HG03159 (cell line): ENCODE measurements at regions not wholly inside any gene's neighbourhood (a gene's known extent, or its start where the extent isn't known, plus 50 kb on each side); places are given as distances from the start of the nearest gene placed in this dataset.
A peak's percentile ranks its signal among the peaks of the same experiment; 100 is the strongest.

Experiments used
- ATAC-seq: cut with Tn5 transposase; IDR thresholded peaks from one replicate; pipeline ENCODE4 v1.9.1; 2021; ENCODE audit warnings: mild to moderate bottlenecking, moderate library complexity; ENCODE audit not compliant: unreplicated experiment

- no peak for ATAC-seq
Observed at GRCh38 chr15:69652751-69653305, 200.2 kb downstream of the RPLP1 start.

GRCh38 chr15:69653306-69653705 lies 200.7 kb downstream of the RPLP1 start:
- no peak for ATAC-seq

DNA sequence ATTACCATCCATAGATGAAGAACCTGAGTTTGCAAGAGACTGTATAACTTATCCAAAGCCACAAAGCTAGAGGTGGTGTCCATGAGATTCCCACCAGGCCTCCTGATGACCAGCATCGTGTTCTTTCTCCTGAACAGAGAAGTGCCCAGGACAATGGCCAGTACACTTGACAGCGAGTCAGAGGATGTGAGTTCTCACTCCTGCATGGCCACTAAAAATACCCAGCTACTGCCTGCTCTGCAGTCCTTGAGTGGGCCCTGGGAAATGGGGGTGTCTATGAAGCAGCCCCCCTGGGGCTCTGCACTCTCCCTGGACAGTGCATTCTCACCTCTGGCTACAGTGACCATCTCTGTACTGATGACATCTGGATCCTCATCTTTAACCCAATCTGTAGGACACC lies 201.2 kb downstream of the RPLP1 start:
- no peak for ATAC-seq

DNA sequence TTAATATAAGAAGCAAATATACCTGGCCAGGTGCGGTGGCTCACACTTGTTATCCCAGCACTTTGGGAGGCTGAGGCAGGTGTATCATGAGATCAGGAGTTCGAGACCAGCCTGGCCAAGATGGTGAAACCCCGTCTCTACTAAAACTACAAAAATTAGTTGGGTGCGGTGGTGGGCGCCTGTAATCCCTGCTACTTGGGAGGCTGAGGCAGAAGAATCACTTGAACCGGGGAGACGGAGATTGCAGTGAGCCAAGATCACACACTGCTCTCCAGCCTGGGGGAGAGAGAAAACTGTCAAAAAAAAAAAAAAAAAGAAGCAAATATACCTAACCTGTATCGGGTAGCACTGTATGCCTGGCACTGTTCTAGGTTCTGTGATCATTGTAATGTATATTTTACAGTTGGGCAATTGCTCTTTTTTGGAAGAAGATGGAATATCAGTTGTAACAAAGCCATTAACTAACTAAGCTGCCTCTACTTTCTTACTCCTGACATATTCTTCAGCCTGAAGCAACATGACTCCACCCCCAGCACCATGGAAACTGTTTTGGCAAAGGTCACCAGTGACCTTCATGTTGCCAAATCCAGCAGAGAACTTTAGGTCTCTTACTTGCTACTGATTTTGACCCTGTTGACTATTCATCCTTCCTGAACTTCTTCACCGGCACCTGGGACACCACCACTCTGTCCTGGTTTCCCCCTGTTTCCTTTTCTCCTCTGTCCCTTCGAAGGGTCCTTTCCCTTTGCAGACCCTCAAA lies 203.8 kb downstream of the RPLP1 start:
- no peak for ATAC-seq

GRCh38 chr15:69657626-69658025 lies 205.0 kb downstream of the RPLP1 start:
- no peak for ATAC-seq

DNA sequence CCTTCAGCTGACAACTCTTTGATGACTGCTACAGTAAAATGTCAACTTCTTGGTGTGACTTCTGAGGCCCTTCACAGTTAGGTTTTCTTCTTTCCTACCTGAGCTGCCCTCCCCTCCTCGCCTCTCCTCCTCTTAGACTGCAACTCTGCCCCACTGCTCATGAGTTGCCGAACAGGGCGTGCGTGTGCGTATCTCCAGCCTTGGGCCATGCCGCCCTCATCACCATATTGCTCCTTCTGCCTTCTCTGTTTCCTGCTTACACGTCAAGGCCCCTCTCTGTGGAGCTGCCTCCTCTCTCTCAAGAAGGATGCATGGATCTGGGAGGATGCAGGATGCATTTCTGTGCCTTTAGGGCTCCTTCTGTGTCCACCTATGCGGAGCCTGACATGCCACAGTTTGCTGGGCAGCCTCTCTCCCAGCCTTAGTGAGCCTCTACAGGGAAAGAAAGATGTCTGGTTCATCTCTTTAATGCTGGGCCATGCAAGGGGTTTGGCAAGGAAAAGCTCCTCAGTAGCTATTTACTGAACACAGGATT lies 205.9 kb downstream of the RPLP1 start:
- ATAC-seq: no peak

DNA sequence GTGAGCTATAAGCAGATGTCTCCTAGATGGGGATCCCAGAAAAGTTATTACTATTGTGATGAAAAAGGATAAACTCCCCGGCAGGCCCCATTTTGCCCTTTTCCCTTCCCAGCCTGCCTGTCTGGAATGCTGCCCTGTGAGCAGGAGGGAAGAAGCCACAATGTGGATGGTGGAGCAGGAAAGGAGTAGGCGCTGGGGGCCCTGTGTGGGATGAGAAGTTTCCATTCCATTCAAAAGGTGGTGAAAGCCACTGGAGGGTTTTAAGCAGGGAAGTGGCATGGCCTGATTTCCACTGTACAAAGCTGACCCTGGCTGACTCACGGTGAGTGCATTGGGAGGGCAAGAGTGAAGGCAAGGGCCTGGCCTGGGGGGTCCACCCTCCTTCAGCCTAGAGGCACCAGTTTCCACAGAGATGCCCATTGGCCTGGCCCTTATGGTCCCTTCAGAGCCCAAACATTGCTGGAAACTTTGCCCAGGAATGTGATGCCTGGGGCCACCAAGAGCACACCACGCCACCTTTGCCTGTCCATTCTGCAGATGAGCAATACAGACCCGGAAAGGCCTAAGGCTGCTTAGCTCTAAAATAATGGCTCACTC lies 206.9 kb downstream of the RPLP1 start:
- ATAC-seq: no peak

- ATAC-seq: no peak
Observed at GRCh38 chr15:69660114-69660513, 207.5 kb downstream of the RPLP1 start.

DNA sequence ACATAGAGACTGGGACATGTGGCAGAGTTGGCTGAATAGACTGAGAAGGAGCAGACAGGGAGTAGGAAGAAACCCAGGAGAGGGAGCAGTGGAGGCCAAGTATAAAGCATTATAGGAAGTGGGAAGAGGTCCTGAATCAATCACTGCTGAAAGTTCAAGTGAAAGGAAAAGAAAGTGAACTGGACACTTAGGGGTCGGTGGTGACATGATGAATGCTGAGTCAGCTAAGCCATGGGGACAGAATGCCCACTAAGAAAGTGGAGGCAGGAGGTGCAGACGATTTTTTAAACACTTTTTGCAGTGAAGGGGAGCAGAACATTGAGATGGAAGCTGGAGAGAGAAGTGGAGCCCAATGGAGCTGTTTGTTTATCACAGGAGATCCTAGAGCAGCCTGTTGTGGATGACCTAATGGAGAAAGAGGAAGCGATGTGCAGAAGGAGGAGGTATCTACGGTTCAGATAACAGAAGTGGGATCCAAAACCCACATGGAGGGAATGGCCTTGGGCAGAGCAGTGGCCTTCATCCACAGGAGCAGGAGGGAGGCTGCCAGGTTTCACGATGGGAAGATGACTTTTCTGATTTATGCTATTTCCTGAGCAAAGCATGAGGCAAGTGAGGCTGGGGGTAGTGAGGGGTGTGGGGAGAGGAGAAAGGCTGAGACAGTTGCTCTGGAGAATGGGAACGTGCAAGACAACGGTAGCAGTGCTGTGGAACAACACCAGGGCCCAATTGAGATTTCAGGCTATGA lies 208.2 kb downstream of the RPLP1 start:
- ATAC-seq: no peak

DNA sequence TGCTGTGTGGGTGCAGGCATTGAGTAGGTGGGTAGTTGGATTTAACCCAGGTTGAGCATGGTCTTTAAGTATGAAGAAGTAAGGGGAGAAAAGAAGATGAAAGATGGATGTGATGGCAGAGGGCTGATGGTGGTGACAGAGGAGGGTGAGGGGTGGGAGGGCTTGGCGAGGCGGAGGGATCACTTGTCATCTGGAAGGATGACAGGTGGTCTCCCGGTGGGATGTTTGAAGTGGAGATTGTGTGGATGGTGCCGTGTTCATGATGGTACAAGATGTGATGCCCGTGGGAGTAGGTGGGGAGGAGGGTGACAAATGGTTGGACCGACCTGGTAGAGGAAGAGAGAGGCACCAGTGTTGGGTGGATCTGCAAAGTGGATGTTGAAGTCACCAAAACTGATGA lies 208.8 kb downstream of the RPLP1 start:
- ATAC-seq: no peak

- no peak for ATAC-seq
Observed at GRCh38 chr15:69661871-69662644, 209.4 kb downstream of the RPLP1 start.

- no peak for ATAC-seq
Observed at GRCh38 chr15:69662645-69663000, 210.0 kb downstream of the RPLP1 start.

- ATAC-seq: no peak
Observed at GRCh38 chr15:69663441-69663840, 210.8 kb downstream of the RPLP1 start.

- no peak for ATAC-seq
Observed at GRCh38 chr15:69663982-69664381, 211.4 kb downstream of the RPLP1 start.

GRCh38 chr15:69664572-69665571 lies 212.3 kb downstream of the RPLP1 start:
- no peak for ATAC-seq

DNA sequence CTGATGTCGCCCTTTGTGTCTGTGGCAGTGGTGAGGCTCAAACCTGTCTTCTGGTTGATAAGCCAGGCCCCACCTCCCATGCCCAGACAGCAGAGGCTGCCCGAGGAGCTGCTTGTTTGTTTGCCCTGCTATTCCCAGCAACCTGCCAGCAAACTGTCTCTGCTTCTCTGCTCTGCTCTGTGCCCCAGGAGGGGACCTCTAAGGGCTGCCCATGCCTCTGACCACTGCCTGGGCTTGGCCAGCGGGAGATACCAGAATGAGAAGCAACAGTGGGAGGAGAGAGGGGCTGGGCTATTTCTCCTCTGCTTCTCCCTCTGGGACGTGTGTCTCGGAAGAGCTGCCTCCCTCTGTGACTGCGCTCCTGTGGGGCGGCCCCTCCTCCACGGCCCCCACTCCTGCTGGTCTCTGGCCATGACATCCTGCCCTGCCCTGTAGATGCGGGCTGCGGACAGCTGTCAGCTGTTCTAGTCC lies 213.1 kb downstream of the RPLP1 start:
- no peak for ATAC-seq

GRCh38 chr15:69666441-69666882 lies 213.8 kb downstream of the RPLP1 start:
- ATAC-seq: peak; percentile 22

DNA sequence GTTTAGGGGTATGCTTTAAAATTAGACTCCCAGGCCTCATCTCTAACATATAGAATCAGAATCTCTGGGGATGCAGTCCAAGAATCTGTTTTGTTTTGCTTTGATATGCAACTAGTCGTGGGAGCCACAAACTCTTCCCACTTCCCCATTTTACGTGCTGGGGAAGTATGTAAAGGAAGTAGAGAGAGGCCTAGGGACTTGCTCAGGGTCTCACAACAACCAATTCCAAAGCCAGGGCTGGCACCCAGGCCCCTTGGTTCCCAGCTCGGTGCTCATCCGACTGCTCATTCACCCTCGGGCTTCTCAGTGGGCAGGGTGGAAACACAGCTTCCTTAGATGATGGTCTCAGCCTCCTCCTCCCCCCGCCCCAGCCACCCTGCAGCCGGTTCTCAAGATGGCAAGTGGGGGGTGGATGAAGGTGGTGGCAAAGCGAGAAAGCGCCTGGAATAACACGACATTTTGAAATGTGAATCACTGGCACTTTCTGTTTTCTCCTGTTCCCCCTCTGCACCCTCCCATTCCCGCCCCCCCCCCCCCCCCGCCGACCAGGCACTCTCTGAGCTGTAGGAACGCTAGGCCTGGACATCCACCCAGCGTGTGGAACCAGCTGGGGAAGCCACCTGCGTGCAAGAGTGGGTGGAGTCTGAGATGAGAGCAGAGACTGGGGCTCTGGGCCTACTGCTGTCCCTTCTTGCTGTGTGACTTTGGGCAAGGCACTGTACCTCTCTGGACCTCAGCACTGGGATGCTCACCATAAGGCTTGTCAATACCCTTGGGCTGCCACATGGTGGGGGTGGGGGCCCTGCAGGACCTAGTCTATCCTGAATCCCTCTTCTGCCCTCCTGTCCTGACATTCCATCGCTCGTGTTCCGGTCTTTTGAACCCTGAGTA lies 214.5 kb downstream of the RPLP1 start:
- ATAC-seq: peak; percentile 30
